ENCODE measurements at regions not wholly inside any gene's neighbourhood (a gene's known extent, or its start where the extent isn't known, plus 50 kb on each side); places are given as distances from the start of the nearest gene placed in this dataset.

DNA sequence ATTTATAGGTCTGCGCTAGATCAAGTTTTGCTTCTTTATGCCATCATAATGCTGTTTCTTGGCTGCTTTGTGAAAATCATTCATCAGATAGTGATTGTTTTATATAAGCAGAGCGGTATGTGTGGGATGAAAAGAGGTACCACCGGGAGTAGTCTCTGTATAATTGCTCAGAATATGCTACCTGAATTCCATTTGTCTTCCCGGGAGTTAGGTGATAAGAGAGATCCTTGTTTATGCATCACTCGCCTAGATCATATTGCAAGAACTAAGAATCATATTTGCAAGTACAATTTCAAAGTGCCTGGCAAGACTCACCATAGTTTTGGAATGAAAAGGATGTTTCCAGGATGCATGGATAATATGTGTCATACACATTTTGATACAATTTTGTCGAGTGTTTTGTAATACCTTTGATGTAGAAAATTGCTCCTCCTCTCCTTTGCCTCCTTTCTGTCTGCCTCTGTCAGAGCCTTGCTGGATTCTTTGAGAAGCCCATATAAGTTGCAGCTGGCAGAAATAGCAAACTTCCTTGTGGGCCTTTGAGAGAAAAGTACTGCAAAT, 1306.0 kb upstream of the SLC10A2 start:
- no peaks in the 10 kb centered on the region for H3K4me1 ChIP-seq
- H3K27me3 ChIP-seq (ENCODE audit: low read depth), result no peaks in the 10 kb centered on the region
- TF ChIP-seq, protein P1, sequence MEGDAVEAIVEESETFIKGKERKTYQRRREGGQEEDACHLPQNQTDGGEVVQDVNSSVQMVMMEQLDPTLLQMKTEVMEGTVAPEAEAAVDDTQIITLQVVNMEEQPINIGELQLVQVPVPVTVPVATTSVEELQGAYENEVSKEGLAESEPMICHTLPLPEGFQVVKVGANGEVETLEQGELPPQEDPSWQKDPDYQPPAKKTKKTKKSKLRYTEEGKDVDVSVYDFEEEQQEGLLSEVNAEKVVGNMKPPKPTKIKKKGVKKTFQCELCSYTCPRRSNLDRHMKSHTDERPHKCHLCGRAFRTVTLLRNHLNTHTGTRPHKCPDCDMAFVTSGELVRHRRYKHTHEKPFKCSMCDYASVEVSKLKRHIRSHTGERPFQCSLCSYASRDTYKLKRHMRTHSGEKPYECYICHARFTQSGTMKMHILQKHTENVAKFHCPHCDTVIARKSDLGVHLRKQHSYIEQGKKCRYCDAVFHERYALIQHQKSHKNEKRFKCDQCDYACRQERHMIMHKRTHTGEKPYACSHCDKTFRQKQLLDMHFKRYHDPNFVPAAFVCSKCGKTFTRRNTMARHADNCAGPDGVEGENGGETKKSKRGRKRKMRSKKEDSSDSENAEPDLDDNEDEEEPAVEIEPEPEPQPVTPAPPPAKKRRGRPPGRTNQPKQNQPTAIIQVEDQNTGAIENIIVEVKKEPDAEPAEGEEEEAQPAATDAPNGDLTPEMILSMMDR (IDR thresholded peaks at IDR 0.05; ENCODE audit: borderline replicate concordance), result no peak
- H3K27ac ChIP-seq (replicated peaks), result no peak overlapping the region
- intact Hi-C loops (cut with micrococcal nuclease), result no loop called here
- H3K36me3 ChIP-seq, result no peaks in the 10 kb centered on the region
- no peak for DNase-seq
- no peaks in the 10 kb centered on the region for H3K9me3 ChIP-seq (replicated peaks)
- no peak overlapping the region for H3K4me3 ChIP-seq

DNA sequence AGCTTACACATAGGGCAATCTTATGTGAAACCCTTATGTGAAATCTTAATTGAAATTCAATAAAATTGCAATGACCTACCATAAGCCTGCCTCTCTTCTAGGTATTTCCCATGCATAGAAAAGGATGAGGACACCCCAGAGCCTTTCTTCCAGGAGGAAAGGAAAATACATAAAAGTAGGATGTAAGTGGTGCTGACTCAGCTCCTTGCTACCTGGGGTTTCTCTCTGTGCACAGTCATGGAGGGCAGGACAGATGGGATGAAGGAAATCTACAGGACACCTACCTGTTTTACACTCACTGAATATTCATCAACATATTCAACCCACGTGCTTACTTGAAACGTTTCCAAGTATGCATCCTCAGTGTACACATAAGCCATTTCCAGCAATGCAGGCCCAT, 1299.2 kb upstream of the SLC10A2 start:
- TF ChIP-seq, protein P1 (IDR thresholded peaks at IDR 0.05; ENCODE audit: borderline replicate concordance), result no peak
- intact Hi-C loops (cut with micrococcal nuclease), result no loop called here

DNA sequence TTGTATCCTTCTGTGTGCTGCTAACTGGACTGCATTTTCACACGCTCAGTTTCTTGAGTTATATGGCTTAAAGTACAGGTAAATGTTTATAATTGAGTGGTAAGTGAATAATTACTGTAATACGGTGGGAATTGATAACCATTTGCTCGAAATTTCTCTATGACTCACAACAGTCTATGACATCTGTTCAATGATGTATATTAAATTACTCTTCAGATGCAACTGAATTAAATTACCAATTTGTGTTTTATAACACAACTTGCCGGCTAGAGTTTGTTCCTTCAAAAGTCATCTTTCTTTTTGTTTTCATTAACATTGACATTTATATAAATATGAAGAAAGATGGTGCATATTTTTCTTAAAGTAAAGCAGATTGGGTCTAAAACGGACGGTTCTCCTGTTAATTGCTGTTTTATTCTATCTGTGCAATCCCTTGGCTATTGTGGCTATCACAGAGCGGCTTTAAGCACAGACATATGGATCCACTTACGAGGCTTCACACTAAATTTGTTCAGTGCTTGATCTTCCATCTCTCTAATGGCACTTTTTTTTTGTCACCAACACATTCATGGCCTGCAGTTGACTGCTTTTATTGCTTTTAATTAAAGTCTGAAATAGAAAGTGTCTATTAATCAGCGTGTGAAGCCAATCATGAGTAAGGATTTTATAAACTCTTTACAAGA, 1291.6 kb upstream of the SLC10A2 start:
- H3K27me3 ChIP-seq (ENCODE audit: low read depth), result no peaks in the 10 kb centered on the region
- no peak overlapping the region for H3K4me3 ChIP-seq
- TF ChIP-seq, protein P1 (IDR thresholded peaks at IDR 0.05; ENCODE audit: borderline replicate concordance), result no peak
- intact Hi-C loops (cut with micrococcal nuclease), result no loop called here
- no peak overlapping the region for H3K27ac ChIP-seq (replicated peaks)
- no peaks in the 10 kb centered on the region for H3K36me3 ChIP-seq
- no peaks in the 10 kb centered on the region for H3K4me1 ChIP-seq
- DNase-seq, result no peak
- H3K9me3 ChIP-seq (replicated peaks), result peaks cover 16% of the 10 kb centered on the region

More for the DNA sequence above, 1299.2 kb upstream of the SLC10A2 start:
- Histone ChIP-seq H3K36me3 (no peaks in the 10 kb centered on the region), H3K4me3 (no peak overlapping the region), H3K27ac (replicated peaks) (no peak overlapping the region), H3K27me3 (ENCODE audit: low read depth) (no peaks in the 10 kb centered on the region), H3K9me3 (replicated peaks) (peaks cover 16% of the 10 kb centered on the region), H3K4me1 (no peaks in the 10 kb centered on the region)
- DNase-seq, result no peak

DNA sequence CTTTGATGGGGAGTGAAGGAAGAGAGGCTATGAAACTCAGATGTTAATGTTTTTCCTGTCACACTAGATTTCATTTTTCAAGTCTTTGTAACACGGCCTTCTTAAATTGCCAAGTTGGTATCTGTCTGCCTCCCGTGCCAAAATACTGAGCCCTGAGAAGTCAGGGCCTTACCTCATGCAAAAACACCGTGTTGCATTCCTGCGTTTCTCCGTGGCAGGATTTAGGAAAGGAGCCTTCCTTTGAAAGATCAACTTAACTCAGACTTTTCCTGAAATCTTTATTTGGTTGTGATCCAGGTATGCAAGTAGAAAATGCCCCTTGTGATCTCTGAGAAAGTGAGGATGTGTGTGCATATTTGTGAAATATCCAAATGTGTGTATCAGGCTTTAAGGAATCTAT, 1291.0 kb upstream of the SLC10A2 start:
- peaks cover 13% of the 10 kb centered on the region for H3K9me3 ChIP-seq (replicated peaks)
- H3K27ac ChIP-seq (replicated peaks), result no peak overlapping the region
- TF ChIP-seq, protein P1 (IDR thresholded peaks at IDR 0.05; ENCODE audit: borderline replicate concordance), result no peak
- intact Hi-C loops (cut with micrococcal nuclease), result no loop called here
- no peaks in the 10 kb centered on the region for H3K4me1 ChIP-seq
- H3K27me3 ChIP-seq (ENCODE audit: low read depth), result no peaks in the 10 kb centered on the region
- no peaks in the 10 kb centered on the region for H3K36me3 ChIP-seq
- no peak for DNase-seq
- H3K4me3 ChIP-seq, result no peak overlapping the region

DNA sequence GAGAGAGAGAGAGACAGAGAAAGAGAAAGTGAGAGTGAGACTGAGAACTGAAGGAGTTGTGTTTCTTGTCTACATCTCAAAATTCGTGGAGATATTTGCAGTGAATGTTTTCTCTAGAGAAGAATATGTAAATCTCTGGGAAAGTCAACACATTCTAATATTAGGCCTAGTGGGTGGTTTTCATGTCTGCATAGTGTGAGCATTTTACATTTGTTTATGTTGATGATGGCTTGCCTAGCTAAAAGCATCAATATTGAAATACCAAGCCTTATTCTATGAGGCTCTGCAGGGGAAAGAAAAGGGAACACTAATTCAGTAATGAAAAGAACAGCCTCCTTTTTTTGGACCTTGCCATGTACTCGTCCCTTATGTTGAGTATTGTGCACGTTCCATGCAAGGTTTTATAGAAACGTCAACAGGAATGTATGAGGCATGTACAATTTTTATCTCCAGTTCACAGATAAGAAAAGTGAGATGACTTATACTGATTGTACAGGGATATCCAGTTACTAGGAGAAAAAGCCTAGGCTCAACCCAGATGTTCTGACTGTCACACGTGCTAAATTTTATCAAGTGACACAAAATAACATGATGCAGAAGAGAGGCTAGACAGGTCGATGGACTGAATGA, 1288.9 kb upstream of the SLC10A2 start:
- Histone ChIP-seq H3K27me3 (ENCODE audit: low read depth) (no peaks in the 10 kb centered on the region), H3K4me1 (no peaks in the 10 kb centered on the region), H3K27ac (replicated peaks) (no peak overlapping the region), H3K4me3 (no peak overlapping the region), H3K9me3 (replicated peaks) (no peaks in the 10 kb centered on the region), H3K36me3 (no peaks in the 10 kb centered on the region)
- intact Hi-C loops (cut with micrococcal nuclease), result no loop called here
- DNase-seq, result no peak
- TF ChIP-seq, protein P1 (IDR thresholded peaks at IDR 0.05; ENCODE audit: borderline replicate concordance), result no peak
